ENCODE measurements at regions not wholly inside any gene's neighbourhood (a gene's known extent, or its start where the extent isn't known, plus 50 kb on each side); places are given as distances from the start of the nearest gene placed in this dataset.

DNA sequence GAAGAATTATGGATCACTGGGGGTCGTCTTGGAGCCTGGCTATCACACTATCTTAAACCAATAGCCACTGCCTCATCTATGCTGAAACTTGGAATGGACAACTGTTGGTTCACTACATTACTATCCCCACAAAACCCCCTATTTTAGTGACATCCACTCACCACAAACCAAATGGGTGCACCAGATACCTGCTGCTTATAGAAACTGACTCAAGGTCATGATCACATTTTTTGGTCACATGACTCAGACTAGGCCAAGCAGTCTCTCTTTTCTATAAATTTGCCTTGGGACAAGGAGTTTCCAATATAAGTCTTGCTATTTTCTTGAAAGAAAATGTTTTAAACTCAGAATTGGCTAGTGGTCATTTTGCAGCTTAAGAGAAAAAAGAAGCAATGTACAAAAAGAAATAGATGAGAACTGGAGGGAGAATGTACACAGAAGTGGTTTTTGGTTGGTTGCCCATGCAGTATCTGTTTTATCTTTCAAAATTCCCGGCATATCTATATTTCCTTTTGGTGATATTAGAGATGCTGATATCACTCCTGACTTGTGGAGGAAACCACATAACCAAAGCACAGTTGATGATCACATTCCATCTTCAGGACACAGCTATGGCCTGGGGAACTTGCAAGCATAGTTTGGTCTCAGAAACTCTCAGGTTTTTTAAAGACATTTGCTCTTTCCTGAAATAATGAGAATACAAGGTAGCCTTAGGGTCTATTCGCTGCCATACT lies 85.2 kb upstream of the CACNA2D1 start:
- TF ChIP-seq, protein P1, sequence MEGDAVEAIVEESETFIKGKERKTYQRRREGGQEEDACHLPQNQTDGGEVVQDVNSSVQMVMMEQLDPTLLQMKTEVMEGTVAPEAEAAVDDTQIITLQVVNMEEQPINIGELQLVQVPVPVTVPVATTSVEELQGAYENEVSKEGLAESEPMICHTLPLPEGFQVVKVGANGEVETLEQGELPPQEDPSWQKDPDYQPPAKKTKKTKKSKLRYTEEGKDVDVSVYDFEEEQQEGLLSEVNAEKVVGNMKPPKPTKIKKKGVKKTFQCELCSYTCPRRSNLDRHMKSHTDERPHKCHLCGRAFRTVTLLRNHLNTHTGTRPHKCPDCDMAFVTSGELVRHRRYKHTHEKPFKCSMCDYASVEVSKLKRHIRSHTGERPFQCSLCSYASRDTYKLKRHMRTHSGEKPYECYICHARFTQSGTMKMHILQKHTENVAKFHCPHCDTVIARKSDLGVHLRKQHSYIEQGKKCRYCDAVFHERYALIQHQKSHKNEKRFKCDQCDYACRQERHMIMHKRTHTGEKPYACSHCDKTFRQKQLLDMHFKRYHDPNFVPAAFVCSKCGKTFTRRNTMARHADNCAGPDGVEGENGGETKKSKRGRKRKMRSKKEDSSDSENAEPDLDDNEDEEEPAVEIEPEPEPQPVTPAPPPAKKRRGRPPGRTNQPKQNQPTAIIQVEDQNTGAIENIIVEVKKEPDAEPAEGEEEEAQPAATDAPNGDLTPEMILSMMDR (IDR thresholded peaks at IDR 0.05; ENCODE audit: insufficient read depth, low read length, poor library complexity, severe bottlenecking), result no peak
- no peak for TF ChIP-seq EZH2phosphoT487 (conservative IDR thresholded peaks at IDR 0.05; ENCODE audit: low read length)
